ES-I3 (cell line): ENCODE measurements at regions not wholly inside any gene's neighbourhood (a gene's known extent, or its start where the extent isn't known, plus 50 kb on each side); places are given as distances from the start of the nearest gene placed in this dataset.

ENCODE experiments used
- H3K36me3 ChIP-seq: 2 replicates; pipeline ENCODE4 v1.6.1; 2013; ENCODE audit warnings: mild to moderate bottlenecking, low read length, control low read depth, moderate library complexity; ENCODE audit not compliant: insufficient read depth
- H3K4me1 ChIP-seq: 2 replicates; pipeline ENCODE4 v1.6.1; 2013; ENCODE audit warnings: mild to moderate bottlenecking, control low read depth, low read length; ENCODE audit not compliant: insufficient read depth
- H3K9ac ChIP-seq: 2 replicates; pipeline ENCODE4 v1.6.1; 2013; ENCODE audit warnings: low read depth, mild to moderate bottlenecking, low read length, moderate library complexity
- H3K9me3 ChIP-seq: 2 replicates; pipeline ENCODE4 v1.6.1; 2013; ENCODE audit warnings: mild to moderate bottlenecking, low read length, moderate library complexity; ENCODE audit not compliant: control insufficient read depth, insufficient read depth

GRCh38 chr3:144104186-144104585 lies 132.6 kb downstream of the DIPK2A start:
- H3K4me1 ChIP-seq = peaks cover 11% of the 10 kb centered on the region; the same call in 1 of the 2 replicates
- no peaks in the 10 kb centered on the region for H3K36me3 ChIP-seq
- no peaks in the 10 kb centered on the region; the same call in 1 of the 2 replicates for H3K9me3 ChIP-seq
- no peak overlapping the region; the same call in 1 of the 2 replicates for H3K9ac ChIP-seq

- no peaks in the 10 kb centered on the region; the same call in 1 of the 2 replicates for H3K9me3 ChIP-seq
- no peak overlapping the region for H3K9ac ChIP-seq
- H3K36me3 ChIP-seq = no peaks in the 10 kb centered on the region
- peaks cover 11% of the 10 kb centered on the region; the same call in 1 of the 2 replicates for H3K4me1 ChIP-seq
These were observed 133.1 kb downstream of the DIPK2A start for GRCh38 chr3:144104679-144105078.

GRCh38 chr3:144105542-144105941 lies 133.9 kb downstream of the DIPK2A start:
- no peak overlapping the region for H3K9ac ChIP-seq
- H3K36me3 ChIP-seq = no peaks in the 10 kb centered on the region
- H3K9me3 ChIP-seq = no peaks in the 10 kb centered on the region
- peaks cover 11% of the 10 kb centered on the region; the same call in 1 of the 2 replicates for H3K4me1 ChIP-seq

- H3K36me3 ChIP-seq = no peaks in the 10 kb centered on the region
- H3K4me1 ChIP-seq = peaks cover 10% of the 10 kb centered on the region; the same call in 1 of the 2 replicates
- no peaks in the 10 kb centered on the region for H3K9me3 ChIP-seq
- H3K9ac ChIP-seq = no peak overlapping the region
These were observed 135.3 kb downstream of the DIPK2A start for GRCh38 chr3:144106970-144107369.

- Histone ChIP-seq H3K9me3 (no peaks in the 10 kb centered on the region), H3K4me1 (peaks cover 1% of the 10 kb centered on the region; the same call in 1 of the 2 replicates), H3K9ac (no peak overlapping the region), H3K36me3 (no peaks in the 10 kb centered on the region)
These were observed 136.3 kb downstream of the DIPK2A start for GRCh38 chr3:144107923-144108322.

- H3K4me1 ChIP-seq = no peaks in the 10 kb centered on the region
- H3K9me3 ChIP-seq = no peaks in the 10 kb centered on the region
- no peak overlapping the region for H3K9ac ChIP-seq
- no peaks in the 10 kb centered on the region for H3K36me3 ChIP-seq
These were observed 138.3 kb downstream of the DIPK2A start for GRCh38 chr3:144109944-144110343.

- H3K9ac ChIP-seq = no peak overlapping the region
- no peaks in the 10 kb centered on the region for H3K9me3 ChIP-seq
- H3K4me1 ChIP-seq = no peaks in the 10 kb centered on the region
- H3K36me3 ChIP-seq = no peaks in the 10 kb centered on the region
These were observed 140.4 kb downstream of the DIPK2A start for GRCh38 chr3:144112036-144112435.

GRCh38 chr3:144112437-144112836 lies 140.8 kb downstream of the DIPK2A start:
- Histone ChIP-seq H3K36me3 (no peaks in the 10 kb centered on the region), H3K9me3 (no peaks in the 10 kb centered on the region), H3K9ac (no peak overlapping the region), H3K4me1 (no peaks in the 10 kb centered on the region)

GRCh38 chr3:144114767-144115166 lies 143.1 kb downstream of the DIPK2A start:
- Histone ChIP-seq H3K36me3 (no peaks in the 10 kb centered on the region), H3K9me3 (no peaks in the 10 kb centered on the region), H3K4me1 (no peaks in the 10 kb centered on the region), H3K9ac (no peak overlapping the region)

GRCh38 chr3:144119633-144120032 lies 148.0 kb downstream of the DIPK2A start:
- no peaks in the 10 kb centered on the region for H3K9me3 ChIP-seq

GRCh38 chr3:144121661-144122060 lies 150.0 kb downstream of the DIPK2A start:
- Histone ChIP-seq H3K9ac (no peak overlapping the region), H3K36me3 (no peaks in the 10 kb centered on the region), H3K4me1 (peaks cover 4% of the 10 kb centered on the region; the same call in 1 of the 2 replicates), H3K9me3 (no peaks in the 10 kb centered on the region)

More at GRCh38 chr3:144119633-144120032, 148.0 kb downstream of the DIPK2A start:
- Histone ChIP-seq H3K36me3 (no peaks in the 10 kb centered on the region), H3K4me1 (peaks cover 4% of the 10 kb centered on the region; the same call in 1 of the 2 replicates), H3K9ac (no peak overlapping the region)

- no peaks in the 10 kb centered on the region for H3K9me3 ChIP-seq
- H3K9ac ChIP-seq = no peak overlapping the region
- H3K4me1 ChIP-seq = peaks cover 12% of the 10 kb centered on the region; the same call in 1 of the 2 replicates
- H3K36me3 ChIP-seq = no peaks in the 10 kb centered on the region
These were observed 155.4 kb downstream of the DIPK2A start for GRCh38 chr3:144127014-144127413.

GRCh38 chr3:144127700-144128099 lies 156.1 kb downstream of the DIPK2A start:
- Histone ChIP-seq H3K9ac (no peak overlapping the region), H3K9me3 (no peaks in the 10 kb centered on the region)

GRCh38 chr3:144128108-144128892 lies 156.7 kb downstream of the DIPK2A start:
- H3K9me3 ChIP-seq = no peaks in the 10 kb centered on the region
- peaks cover 11% of the 10 kb centered on the region; the same call in 1 of the 2 replicates for H3K4me1 ChIP-seq
- H3K36me3 ChIP-seq = no peaks in the 10 kb centered on the region
- no peak overlapping the region for H3K9ac ChIP-seq

More at GRCh38 chr3:144127700-144128099, 156.1 kb downstream of the DIPK2A start:
- Histone ChIP-seq H3K36me3 (no peaks in the 10 kb centered on the region), H3K4me1 (peaks cover 11% of the 10 kb centered on the region; the same call in 1 of the 2 replicates)
